Stimulated activated CD8-positive, alpha-beta memory T cell treated with anti-CD3 and anti-CD28 coated beads, Interleukin-12 subunit alpha, Interleukin-12 subunit beta, amount 100 ng/mL, for 24 hours (primary cell): ENCODE measurements at regions not wholly inside any gene's neighbourhood (a gene's known extent, or its start where the extent isn't known, plus 50 kb on each side); places are given as distances from the start of the nearest gene placed in this dataset.
"Not testable (repeated sequence)": the region's sequence is repeated elsewhere in the genome, so short reads cannot be mapped to it uniquely, and the experiment has no call there.

Source experiments
- DNase-seq: peaks from one replicate; pipeline ENCODE4 v3.0.0-alpha.2; 2020; ENCODE audit errors: extremely low read depth

DNA sequence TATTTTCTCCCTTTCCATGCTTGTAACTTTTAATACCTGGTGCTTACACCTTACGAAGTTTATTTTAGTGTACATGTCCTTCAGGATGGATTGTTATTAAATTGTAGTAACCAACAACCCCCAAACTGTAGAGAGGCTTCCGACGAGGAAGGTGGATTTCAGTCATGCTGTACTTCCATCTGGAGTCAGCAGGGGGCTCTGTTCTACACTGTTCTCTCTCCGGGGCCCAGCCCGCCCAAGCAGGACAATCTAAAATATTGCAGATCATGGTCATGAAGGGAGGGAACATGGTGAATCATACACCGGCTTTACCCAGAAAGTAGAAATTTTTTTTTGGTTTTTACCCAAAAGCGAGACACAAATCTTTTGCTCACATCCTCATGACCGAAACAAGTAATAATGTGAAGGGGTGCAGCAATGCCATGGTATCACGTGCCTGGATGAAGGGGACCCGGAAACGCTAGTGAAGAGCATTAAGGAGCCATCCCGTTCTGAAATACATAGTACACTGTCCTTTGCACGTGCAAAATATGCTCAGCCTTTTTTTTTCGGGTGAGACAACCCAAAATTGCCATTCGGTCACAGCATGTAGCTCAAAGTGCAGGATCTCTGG, 884.8 kb downstream of the EPHA4 start:
- DNase-seq, result peak; percentile 15

DNA sequence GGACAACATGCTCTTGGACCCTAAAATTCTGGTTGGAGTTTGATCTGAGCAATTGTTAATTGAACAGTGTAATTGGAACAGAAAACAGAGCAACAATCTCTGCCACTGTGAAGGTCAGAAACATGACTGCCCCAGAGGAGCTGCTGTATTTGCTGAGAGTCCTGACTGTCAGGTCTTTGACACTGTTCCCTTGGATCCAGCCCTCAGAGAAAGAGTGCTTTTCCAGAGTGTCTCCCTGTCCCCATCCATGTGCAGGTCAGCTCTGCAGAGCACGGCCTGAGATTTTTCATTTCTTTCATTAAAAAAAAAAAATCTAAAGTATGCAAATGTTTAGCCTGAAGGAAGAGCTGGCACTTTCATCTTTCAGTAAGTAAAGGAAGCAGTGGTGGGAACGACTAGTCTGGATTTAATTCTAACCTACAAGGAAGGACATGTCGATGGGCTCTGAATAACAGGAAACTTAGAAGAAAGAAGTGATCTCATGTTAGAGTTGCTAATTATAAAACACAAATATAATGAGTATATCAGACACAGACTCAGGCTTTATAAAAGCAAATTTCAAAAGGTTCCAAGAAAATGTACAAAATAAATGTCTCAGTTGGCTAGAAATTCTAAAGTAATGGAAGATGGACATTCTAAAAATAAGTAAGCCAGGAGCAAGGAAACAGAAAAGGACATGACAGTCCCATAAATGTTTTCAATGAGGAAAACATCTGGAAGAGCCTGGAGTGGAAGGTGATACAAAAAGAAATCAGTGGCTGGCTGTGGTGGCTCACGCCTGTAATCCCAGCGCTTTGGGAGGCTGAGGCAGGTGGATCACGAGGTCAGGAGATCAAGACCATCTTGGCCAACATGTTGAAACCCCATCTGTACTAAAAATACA, 876.5 kb downstream of the EPHA4 start:
- DNase-seq, result no peak

DNA sequence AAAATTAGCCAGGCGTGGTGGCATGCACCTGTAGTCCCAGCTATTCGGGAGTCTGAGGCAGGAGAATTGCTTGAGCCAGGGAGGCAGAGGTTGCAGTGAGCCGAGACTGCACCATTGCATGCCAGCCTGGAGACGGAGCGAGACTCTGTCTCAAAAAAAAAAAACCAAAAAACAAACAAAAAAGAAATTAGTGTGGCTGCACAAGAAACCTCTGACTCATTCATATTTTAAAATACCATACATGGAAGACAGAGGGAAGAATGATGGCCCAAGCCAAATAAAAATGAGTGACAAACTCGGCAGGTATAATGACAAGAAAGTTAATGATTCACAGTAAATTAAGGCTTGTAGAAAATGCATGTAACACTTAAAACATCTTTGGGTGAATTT, 875.8 kb downstream of the EPHA4 start:
- no peak for DNase-seq

DNA sequence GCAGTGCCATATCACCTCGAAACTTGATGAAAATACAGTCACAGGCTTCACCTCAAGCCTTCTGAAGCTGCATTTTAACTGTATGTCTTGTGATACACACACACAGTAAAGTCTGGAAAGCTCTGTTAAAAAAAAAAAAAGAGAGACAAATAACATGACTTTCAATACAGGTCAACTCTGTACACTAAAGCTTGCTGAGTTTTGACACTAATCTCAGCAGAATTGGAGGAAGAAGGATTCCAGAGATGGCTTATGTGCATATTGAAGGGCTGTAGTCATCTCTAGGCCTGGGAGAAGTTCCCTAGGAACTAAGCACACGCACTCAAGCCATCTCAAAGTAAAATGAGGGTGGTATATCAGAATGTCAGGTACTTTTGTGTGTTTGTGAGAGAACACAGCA, 875.1 kb downstream of the EPHA4 start:
- DNase-seq, result no peak

DNA sequence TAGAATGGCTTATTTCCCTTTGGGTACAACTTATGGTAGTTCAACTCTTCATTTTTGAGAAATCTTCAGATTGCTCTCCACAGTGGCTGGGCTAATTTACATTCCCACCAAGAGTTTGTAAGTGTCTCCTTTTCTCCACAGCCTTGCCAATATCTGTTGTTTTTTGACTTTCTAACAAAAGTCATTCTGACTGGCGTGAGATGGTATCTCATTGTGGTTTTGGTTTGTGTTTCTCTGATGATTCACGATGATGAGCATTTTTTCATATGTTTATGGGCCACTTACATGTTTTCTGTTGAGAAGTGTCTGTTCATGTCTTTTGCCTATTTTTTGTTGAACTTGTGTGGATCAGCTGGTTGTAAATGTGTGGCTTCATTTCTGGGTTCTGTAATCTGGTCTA, 871.0 kb downstream of the EPHA4 start:
- no peak for DNase-seq

DNA sequence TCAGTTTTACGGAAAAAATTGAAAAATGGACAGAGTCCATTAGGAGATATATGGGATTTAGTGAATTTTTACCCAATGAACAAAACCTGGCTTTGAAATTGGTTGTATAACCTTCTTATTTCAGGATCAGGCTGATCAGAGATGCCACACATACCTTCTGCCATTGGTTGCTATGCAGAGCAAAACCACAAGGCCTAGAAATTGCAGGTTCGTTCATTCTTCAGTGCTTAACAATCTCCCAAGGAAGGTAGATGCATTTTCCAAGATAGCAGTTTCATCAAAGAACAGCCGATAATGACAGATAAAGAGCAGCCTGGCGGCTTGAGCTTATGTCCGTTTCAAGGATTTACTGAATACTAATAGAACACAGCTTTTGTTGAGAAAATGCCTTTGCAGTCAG, 868.8 kb downstream of the EPHA4 start:
- no peak for DNase-seq

DNA sequence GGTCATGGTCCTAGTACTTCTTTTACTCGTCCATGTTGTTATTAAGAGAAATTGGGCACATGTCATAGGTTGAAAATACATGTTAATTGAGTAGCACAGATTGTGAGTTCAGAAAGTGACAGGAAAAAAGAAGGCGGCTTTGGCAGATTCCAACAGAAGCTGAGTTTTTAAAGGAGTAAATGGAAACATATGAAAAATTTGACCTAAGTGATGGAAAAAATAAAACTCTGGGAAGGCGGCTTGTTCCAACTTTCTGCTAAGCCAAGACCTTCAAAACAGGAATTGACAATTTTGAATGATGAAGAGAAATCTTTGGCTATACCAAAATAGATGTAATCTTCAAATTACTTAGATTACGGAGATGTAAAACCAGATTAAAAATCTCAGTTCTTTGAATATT, 868.0 kb downstream of the EPHA4 start:
- no peak for DNase-seq

DNA sequence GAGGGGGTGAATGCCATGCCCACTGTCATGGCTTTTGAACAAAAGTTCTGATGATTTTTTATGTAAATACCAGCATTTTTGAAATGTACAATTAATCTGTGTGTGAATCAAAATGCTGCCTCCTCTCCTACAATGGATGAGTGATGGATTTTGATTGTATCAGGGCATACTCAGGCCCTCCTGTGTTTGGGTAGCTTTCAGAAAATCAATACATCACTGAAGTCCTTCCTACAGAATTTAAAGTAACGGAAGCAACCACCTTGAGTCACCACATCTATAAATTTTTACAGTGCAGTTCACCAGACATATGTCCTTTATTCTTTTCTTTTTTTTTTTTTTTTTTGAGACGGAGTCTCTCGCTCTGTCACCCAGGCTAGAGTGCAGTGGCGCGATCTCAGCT, 867.3 kb downstream of the EPHA4 start:
- no peak for DNase-seq

DNA sequence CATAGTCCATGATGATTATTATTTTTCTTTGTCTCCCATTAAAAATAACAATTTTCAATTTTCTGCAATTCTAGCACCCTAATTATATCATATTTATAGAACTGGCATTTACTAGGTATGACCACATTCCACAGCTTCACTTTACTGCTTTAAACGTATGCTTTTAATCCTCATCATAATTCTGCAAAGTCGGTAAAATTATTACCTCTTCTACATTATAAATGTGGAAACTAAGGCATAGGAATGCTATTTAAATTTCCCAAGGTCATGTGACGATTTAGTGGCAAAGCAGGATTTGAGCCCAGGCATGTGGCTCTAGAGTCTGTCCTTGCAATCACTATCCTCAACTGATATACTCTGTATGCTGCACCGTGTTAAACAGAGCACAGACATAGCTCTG, 866.4 kb downstream of the EPHA4 start:
- DNase-seq, result no peak

DNA sequence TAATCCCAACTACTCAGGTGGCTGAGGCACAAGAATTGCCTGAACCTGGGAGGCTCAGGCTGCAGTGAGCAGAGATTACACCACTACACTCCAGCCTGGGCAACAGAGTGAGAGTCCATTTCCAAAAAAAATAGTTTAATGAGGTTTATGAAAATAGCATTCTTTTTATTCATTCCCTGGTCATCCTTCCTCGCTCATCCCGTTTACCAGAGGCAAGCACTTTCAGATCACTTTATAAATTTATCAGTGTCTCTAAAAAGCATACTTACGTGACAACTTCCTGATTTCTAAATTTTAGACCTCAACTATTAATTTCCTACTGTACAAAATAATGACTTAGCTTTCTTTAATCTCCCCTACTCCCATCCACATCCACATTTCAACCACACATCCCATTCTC, 864.8 kb downstream of the EPHA4 start:
- no peak for DNase-seq

DNA sequence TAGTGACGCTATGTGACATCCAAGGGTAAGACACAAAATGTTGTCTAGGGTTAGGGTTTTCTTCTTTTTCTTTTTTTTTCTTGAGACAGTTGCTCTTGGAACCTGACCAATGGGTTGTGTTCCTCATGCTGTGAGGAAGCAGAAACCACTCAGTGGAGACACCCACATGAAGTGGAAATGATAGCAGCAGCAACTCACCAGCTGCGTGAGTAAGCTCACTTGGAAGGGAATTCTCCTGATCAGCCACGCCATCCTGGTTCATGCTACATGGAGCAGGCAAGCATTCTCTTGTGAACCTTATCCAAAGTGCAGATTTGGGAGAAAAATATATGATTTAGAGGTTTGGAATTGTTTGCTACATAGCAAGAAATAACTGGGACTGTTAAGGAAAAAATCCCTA, 863.7 kb downstream of the EPHA4 start:
- DNase-seq, result no peak

DNA sequence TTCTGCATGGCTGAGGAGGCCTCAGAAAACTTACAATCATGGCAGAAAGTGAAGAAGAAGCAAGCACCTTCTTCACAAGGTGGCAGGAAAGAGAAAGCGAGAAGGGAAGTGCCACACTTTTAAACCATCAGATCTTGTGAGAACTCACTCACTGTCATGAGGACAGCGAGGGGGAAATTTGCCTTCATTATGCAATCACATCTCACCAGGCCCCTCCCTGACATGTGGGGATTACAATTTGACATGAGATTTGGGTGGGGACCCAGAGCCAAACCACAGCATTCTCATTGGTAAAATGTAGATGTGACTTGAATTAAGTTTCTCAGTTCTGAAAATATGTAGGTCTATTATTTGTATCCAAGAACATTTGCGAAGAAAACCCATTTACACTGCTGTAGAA, 854.8 kb downstream of the EPHA4 start:
- no peak for DNase-seq

DNA sequence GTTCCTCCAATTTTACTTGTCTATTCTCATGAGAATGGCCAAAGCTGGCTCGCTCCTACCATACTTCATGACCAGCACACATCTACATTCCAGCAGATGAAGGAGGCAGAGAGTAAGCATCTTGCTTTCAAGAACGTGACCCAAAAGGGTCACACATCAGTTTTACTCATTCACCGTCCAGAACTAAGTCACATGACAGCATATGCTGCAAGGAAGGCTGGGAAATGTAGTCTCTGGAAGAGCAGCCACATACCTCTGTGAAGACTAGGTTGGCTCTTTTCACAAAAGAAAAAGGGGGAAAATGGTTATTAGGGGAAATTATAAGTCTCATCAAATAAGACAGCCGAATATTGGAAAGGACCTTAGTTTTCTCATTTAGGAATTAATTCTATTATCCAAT, 835.3 kb downstream of the EPHA4 start:
- no peak for DNase-seq

DNA sequence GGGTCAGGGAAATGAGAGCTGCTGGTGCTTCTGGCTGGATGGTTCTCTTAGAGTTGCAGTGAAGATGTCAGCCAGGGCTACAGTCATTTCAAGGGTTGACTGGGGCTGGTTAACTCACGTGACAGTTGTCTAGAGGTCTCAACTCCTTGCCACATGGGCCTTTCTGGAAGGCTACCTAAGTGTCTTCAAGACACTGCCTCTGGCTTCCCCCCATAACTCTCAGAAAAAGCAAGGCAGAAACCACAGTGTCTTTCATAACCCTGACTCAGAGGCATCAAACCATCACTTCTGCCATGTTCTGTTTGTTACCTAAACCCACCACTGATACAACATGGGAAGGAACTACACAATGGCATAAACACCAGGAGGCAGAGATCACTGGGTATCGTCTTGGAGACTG, 828.9 kb downstream of the EPHA4 start:
- no peak for DNase-seq

DNA sequence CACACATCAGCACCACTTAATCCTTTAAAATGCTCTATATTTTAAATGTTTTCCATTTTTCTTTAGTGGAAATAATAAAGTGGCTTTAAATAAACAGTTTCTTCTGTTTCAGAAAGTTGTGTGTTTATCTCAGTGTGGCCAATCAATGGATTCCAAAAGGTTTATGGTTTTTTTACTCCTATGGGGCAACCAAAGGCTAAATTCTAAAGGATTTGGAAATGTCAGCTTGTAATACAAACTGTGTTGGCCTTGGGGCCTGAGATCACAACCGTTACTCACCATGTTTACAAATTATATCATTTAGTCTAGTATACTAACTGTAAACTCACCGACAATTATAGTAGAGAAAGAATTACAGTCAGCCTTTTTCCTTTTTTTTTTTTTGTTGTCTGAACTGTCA, 827.2 kb downstream of the EPHA4 start:
- DNase-seq, result no peak

DNA sequence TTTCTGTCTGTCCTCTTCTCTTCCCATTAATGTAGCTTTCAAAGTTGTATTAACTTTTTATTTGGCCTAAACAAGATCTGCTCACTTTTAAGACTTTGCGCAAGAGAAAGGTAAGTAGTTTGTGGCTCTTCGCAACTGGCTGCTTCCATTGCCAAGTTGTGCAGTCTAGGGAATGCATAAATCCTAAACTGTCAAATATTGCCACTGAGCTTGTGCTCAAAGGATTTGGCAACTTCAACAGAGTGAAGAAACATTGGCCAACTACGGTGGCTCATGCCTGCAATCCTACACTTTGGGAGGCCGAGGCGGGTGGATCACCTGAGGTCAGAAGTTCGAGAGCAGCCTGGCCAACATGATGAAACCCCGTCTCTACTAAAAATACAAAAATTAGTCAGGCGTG, 826.4 kb downstream of the EPHA4 start:
- DNase-seq, result no peak

DNA sequence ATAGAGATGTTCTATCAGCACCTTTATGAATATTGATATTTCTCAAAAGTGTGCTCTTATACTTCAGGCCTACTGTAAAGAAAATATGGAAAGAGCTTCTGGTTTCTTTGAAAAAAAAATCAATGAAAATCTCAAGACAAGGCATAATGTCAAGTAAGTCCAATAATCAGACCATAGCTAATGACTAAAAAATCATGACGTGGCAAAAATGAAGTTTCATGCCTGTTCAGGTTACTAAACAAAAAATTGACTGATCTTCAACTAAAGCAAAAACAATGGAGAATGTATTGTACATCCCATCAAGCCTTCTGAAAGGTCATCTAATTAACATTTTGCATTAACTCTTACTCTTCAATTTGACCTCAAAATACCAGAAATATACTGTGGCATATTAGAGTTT, 824.4 kb downstream of the EPHA4 start:
- no peak for DNase-seq

DNA sequence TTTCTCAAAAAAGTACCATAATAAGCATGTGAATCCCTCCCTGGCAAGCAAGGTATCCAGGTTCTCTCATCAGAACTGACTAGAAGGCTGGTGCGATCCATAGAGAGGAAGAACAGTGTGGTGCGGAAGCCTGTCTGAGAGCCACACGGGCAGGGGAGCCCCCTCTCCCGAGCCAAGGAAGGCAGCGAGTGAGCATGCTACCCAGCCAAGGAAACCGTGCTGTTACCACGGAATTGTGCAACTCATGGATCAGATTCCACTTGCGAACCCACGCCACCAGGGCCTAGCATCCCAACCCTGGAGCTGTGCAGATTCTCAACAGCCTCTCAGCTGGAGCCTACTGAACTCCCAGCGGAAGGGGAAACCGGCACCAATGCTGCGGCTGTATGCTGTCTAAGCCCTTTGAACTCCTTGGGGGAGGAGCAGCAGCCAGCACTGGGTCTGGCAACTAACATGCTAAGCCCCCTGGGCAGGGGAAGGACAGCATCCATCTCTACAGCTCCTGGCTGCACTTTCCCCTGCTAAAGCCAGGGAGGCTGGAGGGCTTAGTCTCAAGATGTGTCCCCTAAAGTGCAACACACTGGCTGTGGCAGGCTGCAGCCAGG, 823.1 kb downstream of the EPHA4 start:
- no peak for DNase-seq

DNA sequence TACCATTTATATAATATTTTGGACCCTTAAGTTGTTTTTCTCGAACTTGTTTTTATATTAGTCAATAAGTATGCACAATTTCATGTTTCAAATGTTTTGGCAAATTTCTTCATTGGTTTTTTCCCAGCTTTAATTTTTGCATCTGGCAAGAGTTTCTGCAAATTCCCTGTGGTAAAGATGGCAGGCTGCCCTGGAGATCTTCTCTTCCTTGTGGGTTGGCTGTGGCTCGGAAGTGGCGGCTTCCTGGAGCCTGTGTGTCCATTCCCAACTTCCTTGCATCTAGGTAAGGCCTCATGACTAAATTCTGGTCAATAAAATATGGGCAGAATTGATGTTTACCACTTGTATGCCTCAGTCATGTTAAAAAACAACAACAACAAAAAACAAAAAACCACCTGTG, 818.6 kb downstream of the EPHA4 start:
- DNase-seq, result no peak

DNA sequence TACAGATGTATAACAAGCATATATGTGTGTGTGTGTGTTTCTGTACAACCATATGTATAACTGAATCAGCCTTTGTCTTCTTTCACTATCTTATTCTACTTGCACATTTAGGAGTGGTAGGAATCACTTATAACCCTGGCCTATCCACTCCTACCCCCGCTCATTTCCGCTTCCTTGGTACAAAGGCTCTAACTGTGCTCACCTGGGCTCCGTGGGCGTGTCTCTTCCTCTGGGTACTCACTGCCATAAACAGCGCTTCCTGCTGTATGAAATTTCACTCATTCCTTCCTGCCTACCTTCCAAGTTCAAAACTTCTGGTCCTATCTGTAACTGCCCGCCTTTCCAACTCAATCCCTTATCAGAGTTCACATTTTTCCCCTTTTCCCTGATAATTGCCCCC, 815.5 kb downstream of the EPHA4 start:
- DNase-seq, result no peak

DNA sequence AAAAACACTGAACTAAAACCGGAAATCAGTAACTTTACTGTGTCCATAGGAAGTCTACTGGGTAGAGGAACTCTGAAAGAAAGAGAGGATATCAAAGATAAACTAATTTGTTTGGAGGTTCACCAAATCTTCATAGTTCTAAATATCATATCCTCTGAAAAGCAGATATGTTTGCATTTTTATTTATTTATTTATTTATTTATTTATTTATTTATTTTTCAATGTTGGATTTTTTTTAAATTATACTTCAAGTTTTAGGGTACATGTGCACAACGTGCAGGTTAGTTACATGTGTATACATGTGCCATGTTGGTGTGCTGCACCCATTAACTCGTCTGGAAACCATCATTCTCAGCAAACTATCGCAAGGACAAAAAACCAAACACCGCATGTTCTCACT, 813.7 kb downstream of the EPHA4 start:
- DNase-seq, result not testable (repeated sequence)

DNA sequence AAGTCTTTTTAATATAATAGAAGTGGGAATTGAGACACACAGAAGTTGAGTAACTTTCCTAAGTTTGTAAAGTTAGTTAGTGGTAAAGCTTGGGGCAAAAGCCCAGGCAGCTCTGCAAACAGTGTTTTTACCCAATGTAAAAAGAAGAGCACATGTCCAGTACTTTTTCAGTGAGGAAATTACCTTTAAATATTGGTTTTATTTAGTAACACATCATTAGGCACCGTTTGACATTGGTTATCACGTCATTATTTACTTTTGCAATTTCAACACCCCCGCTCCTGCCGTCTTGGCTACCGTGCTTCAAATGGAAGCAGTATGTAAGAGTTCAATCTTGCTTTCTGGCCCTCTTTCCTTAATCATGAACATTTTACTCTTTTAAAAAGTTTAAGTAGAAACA, 807.9 kb downstream of the EPHA4 start:
- DNase-seq, result no peak

DNA sequence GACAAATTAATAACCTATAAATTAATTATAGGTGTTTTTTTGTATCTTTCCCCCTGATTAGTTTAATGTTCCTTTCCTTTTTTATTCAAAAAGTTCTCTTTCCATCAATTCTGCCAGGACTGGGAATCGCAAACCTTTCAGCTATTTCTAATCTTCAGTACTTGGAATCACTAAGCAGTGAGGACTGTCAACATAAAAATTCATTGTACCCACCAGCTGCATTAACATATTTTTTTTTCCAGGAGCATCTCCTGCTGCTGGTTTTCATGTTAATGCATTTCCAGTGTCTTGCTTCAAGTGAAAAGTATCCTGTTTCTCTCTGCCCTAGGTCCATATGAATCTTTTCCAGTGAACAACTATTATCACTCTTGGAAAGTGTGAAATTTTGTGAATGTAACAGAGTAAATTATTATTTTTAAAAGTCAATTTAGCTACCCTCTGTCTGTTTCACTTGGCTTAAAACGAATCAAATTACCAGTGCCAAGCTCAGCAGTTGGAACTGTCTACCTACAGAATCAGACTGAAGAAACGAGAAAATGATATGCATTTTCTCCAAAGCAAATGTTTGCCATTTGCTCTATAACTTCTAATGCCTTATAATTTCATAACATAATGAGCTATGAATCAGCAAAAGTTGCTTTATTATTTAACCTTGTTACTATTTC, 804.4 kb downstream of the EPHA4 start:
- no peak for DNase-seq
